ENCODE measurements at regions not wholly inside any gene's neighbourhood (a gene's known extent, or its start where the extent isn't known, plus 50 kb on each side); places are given as distances from the start of the nearest gene placed in this dataset.

DNA sequence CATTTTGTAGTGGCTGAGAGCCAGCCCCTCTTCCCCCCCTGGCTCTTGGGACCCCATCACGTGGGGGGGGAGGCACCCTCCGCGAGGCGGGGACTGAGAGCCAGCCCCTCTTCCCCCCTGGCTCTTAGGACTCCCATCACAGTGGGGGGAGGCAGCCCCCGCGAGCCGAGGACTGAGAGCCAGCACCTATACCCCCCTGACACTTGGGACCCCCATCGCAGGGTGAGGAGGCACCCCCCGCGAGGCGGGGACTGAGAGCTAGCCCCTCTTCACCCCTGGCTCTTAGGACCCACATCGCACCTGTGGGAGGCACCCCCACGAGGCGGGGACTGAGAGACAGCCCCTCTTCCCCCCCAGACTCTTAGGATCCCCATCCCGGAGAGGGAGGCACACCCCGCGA, 2426.5 kb upstream of the PCDH20 start:
- Mint-ChIP-seq H3K4me3 (no peak overlapping the region), H3K27me3 (ENCODE audit: low read depth) (no peaks in the 10 kb centered on the region; the same call in 1 of the 2 replicates), H3K4me1 (no peaks in the 10 kb centered on the region), H3K27ac (no peak overlapping the region), H3K36me3 (ENCODE audit: insufficient read depth in 1 of 3, low read depth in 3 of 3) (no peaks in the 10 kb centered on the region; a peak in 2 of 7 replicates), H3K9me3 (peaks cover 3% of the 10 kb centered on the region in 2 experiments; a peak in 3 of 5 replicates)
- Histone ChIP-seq H3K9me3 (ENCODE audit: control insufficient read depth, low read depth, low read length) (no peaks in the 10 kb centered on the region), H3K27ac (ENCODE audit: insufficient read length, low read depth, low read length) (no peak overlapping the region), H2BK120ac (ENCODE audit: low read depth, low read length, poor library complexity, severe bottlenecking) (no peak overlapping the region), H3K27me3 (ENCODE audit: insufficient read depth, low read length) (no peaks in the 10 kb centered on the region), H3K23me2 (ENCODE audit: insufficient read length, low read depth, low read length, poor library complexity, severe bottlenecking) (no peaks in the 10 kb centered on the region), H4K91ac (ENCODE audit: insufficient read length, low read depth, low read length) (no peak overlapping the region), H3K4me1 (ENCODE audit: insufficient read depth, low read length) (no peaks in the 10 kb centered on the region), H3K14ac (ENCODE audit: insufficient read depth, low read length) (no peak overlapping the region), H2BK20ac (ENCODE audit: low read depth, low read length, poor library complexity, severe bottlenecking) (no peak overlapping the region), H3K79me2 (ENCODE audit: insufficient read depth, low read length) (no peaks in the 10 kb centered on the region), H3K4ac (ENCODE audit: low read depth, low read length) (no peak overlapping the region), H3K79me1 (ENCODE audit: insufficient read depth, low read depth, low read length, poor library complexity, severe bottlenecking) (no peaks in the 10 kb centered on the region), H3K18ac (ENCODE audit: insufficient read length, low read depth, low read length) (no peak overlapping the region), H3T11ph (ENCODE audit: low read length) (no peak overlapping the region), H4K5ac (ENCODE audit: insufficient read length, low read depth, low read length) (no peak overlapping the region), H3K9ac (ENCODE audit: extremely low read depth, insufficient read length, low read length) (no peak overlapping the region), H4K8ac (replicated peaks; ENCODE audit: insufficient read length, low read depth, low read length) (no peak overlapping the region), H2BK12ac (ENCODE audit: insufficient read length, low read depth, low read length) (no peak overlapping the region), H2AFZ (ENCODE audit: low read length) (no peak overlapping the region), H4K20me1 (ENCODE audit: control insufficient read depth, insufficient read depth, insufficient read length) (no peaks in the 10 kb centered on the region), H3K4me2 (ENCODE audit: insufficient read depth, insufficient read length, low read length) (no peak overlapping the region), H2BK15ac (ENCODE audit: low read depth, low read length) (no peak overlapping the region), H3K23ac (ENCODE audit: insufficient read length, low read depth, low read length) (no peak overlapping the region), H2BK5ac (ENCODE audit: insufficient read length, low read length) (no peak overlapping the region), H2AK5ac (ENCODE audit: insufficient read length, low read length) (no peak overlapping the region), H3K56ac (ENCODE audit: insufficient read length, low read depth, low read length) (no peak overlapping the region)
- no peak for DNase-seq
- no CpG with 5 or more reads among the region's 17 CpGs for WGBS (ENCODE audit: extremely low coverage, insufficient read length, low lambda C conversion rate)
- TF ChIP-seq, protein P1, sequence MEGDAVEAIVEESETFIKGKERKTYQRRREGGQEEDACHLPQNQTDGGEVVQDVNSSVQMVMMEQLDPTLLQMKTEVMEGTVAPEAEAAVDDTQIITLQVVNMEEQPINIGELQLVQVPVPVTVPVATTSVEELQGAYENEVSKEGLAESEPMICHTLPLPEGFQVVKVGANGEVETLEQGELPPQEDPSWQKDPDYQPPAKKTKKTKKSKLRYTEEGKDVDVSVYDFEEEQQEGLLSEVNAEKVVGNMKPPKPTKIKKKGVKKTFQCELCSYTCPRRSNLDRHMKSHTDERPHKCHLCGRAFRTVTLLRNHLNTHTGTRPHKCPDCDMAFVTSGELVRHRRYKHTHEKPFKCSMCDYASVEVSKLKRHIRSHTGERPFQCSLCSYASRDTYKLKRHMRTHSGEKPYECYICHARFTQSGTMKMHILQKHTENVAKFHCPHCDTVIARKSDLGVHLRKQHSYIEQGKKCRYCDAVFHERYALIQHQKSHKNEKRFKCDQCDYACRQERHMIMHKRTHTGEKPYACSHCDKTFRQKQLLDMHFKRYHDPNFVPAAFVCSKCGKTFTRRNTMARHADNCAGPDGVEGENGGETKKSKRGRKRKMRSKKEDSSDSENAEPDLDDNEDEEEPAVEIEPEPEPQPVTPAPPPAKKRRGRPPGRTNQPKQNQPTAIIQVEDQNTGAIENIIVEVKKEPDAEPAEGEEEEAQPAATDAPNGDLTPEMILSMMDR (conservative IDR thresholded peaks at IDR 0.05): no peak
